KOPT-K1 (cell line): ENCODE measurements at regions not wholly inside any gene's neighbourhood (a gene's known extent, or its start where the extent isn't known, plus 50 kb on each side); places are given as distances from the start of the nearest gene placed in this dataset.
"Not testable (repeated sequence)": the region's sequence is repeated elsewhere in the genome, so short reads cannot be mapped to it uniquely, and the experiment has no call there.

Source experiments
- H3K27ac ChIP-seq: fragments of 200-600 bp; sonication (generic); 2 replicates; pipeline ENCODE4 v1.5.1; 2016; ENCODE audit warnings: antibody characterized with exemption, mild to moderate bottlenecking, low read depth, low read length; ENCODE audit not compliant: poor library complexity, severe bottlenecking
- H3K36me3 ChIP-seq: fragments of 200-600 bp; sonication (generic); 2 replicates; pipeline ENCODE4 v1.5.1; 2017; ENCODE audit warnings: antibody characterized with exemption, mild to moderate bottlenecking, low read length, moderate library complexity; ENCODE audit not compliant: insufficient read depth
- H3K9me3 ChIP-seq: fragments of 200-600 bp; sonication (generic); 2 replicates; pipeline ENCODE4 v1.5.1; 2017; ENCODE audit warnings: antibody characterized with exemption, low read length, mild to moderate bottlenecking; ENCODE audit not compliant: insufficient read depth, poor library complexity, severe bottlenecking

DNA sequence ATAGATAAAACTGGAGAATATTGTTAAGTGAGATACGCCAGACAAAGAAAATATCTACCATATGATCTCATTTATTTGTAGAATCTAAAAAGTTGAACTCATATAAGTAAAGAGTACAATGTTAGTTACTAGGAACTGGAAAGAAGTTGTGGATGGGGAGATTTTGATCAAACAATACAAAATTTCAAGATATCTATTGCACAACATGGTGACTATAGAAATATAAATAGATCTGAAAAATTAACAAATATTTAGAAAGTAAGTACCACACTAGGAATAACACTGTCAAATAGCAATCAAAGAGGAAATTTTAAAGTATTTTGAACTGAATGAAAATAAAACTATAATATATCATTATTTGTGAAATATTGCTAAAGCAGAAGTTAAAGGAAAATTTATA is 437.2 kb downstream of the AASDHPPT start:
- Histone ChIP-seq H3K36me3 (no peaks in the 10 kb centered on the region), H3K27ac (no peak overlapping the region), H3K9me3 (no peaks in the 10 kb centered on the region)

DNA sequence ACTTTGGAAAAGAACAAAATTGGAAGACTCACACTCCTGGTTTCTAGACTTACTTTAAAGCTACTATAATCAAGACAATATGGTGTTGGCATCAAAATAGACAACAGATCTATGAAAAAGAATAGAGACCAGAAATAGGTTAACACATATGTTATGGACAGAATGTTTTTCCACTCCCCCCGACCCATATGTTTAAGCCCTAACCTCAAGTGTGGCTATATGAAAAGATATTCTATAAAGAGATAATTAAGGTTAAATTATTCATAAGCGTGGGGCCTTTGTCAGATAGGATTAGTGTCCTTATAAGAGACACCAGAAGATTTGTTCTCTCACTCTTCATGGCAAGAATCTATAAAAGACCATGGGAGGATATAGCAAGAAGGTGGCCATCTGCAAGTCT is 440.0 kb downstream of the AASDHPPT start:
- no peaks in the 10 kb centered on the region for H3K9me3 ChIP-seq
- H3K27ac ChIP-seq, result no peak overlapping the region
- no peaks in the 10 kb centered on the region for H3K36me3 ChIP-seq

DNA sequence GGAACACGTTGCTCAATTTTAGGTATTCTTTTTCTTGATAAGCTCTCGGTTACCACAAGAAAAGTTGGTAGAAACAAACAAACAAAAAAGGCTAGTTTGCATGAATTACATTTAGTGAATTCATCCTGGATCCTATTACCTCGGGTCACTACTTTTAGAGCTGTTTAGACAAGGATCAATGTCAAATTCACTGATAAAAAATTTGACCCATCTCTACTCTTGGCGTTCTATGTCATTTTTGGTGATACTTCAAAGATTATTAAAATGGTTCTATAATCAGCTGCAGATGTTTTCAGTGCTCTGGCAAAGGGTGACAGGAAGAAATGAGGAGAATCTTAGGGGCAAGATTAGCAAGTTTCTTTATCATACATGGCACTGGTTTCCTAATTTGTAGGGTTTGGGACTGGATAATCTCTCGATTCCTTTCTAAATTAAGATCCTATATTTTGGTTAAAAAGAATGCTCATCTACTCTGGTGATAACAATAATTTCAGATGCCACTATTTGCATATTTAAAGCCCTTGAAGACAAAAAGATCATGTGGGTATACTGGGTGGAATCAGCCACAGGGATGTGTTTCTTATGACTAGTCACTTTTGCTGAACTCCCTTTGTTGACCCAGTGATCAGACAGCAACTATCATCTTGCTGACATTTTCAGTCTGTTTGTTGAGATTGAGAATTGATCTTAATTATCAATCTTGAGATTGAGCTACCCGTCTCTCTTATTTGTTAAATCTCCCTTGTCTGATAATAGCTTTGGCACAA is 442.9 kb downstream of the AASDHPPT start:
- Histone ChIP-seq H3K27ac (no peak overlapping the region), H3K9me3 (no peaks in the 10 kb centered on the region), H3K36me3 (no peaks in the 10 kb centered on the region)

- Histone ChIP-seq H3K36me3 (no peaks in the 10 kb centered on the region), H3K9me3 (no peaks in the 10 kb centered on the region), H3K27ac (no peak overlapping the region)
These were observed 443.5 kb downstream of the AASDHPPT start for GRCh38 chr11:106520920-106521319.

DNA sequence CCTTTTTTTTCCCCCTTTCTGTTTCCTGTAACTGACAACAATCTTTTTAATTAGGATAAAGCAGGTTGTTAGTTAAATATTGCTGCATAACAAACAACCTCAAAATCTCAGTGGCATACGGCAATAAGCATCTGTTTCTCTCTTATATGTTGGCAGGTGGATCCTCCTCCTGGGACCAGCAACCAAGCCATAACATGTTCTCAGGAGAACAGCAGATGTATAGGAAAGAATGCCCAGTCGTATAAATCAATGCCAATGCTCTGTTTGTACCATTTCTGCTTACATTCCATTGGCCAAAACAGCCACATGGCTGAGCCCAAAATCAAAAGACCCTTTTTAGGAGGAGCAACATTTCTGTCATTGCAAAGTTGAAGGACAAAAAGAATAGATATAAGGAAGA is 445.7 kb downstream of the AASDHPPT start:
- no peaks in the 10 kb centered on the region for H3K9me3 ChIP-seq
- no peaks in the 10 kb centered on the region for H3K36me3 ChIP-seq
- H3K27ac ChIP-seq, result no peak overlapping the region

- no peaks in the 10 kb centered on the region for H3K36me3 ChIP-seq
- H3K9me3 ChIP-seq, result no peaks in the 10 kb centered on the region
- no peak overlapping the region for H3K27ac ChIP-seq
These were observed 446.5 kb downstream of the AASDHPPT start for GRCh38 chr11:106523921-106524320.

GRCh38 chr11:106524436-106524835 is 447.0 kb downstream of the AASDHPPT start:
- H3K9me3 ChIP-seq, result no peaks in the 10 kb centered on the region
- H3K36me3 ChIP-seq, result no peaks in the 10 kb centered on the region
- H3K27ac ChIP-seq, result no peak overlapping the region

DNA sequence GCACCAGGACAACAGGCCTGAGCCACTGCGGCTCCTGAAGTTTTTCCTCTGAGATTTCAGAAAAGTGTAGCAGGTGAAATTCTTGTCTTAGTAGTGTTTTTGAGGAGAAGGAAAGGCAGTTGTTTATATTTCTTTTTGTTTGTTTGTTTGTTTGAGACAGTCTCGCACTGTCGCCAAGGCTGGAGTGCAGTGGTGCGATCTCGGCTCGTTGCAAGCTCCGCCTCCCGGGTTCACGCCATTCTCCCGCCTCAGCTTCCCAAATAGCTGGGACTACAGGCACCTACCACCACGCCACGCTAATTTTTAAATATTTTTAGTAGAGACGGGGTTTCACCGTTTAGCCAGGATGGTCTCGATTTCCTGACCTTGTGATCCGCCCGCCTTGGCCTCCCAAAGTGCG is 454.2 kb downstream of the AASDHPPT start:
- not testable (repeated sequence) for H3K36me3 ChIP-seq, H3K9me3 ChIP-seq

DNA sequence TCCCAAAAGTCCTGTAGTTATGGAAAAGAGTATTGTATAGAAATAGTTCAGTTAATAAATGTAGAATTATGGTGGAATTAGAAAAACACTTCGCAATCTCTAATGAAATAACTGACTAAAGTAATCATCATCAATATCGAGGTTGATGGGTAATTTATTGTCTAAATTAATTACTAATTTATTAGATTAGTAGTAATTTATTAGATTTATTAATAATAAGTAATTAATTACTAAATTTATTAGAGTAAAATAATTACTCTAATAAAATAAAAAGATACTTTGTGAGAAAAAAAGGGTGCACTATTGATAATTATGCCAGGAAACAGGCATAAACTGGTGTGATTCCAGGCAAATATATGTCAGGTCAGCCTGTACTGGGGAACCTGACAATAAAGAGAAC is 455.6 kb downstream of the AASDHPPT start:
- no peak overlapping the region for H3K27ac ChIP-seq
- H3K9me3 ChIP-seq, result no peaks in the 10 kb centered on the region
- no peaks in the 10 kb centered on the region for H3K36me3 ChIP-seq

More for the DNA sequence above, 454.2 kb downstream of the AASDHPPT start:
- H3K27ac ChIP-seq, result not testable (repeated sequence)

- Histone ChIP-seq H3K36me3 (no peaks in the 10 kb centered on the region), H3K9me3 (no peaks in the 10 kb centered on the region), H3K27ac (no peak overlapping the region)
These were observed 462.5 kb downstream of the AASDHPPT start for GRCh38 chr11:106540001-106540400.

DNA sequence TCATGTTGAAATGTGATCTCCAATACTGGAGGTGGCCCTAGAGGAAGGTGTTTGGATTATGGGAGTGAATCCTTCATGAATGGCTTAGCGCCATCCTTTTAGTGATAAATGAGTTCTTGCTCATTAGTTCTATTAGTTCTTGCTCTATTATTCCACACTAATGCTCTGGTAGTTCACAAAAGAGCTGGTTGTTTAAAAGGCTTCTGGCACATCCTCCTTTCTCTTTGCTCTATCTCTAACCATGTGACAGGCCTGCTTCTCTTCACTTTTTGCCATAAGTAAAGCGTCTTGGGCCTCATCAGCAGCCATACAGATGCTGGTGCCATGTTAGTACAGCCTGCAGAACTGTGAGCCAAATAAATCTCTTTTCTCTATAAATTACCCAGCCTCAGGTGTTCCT is 469.9 kb downstream of the GUCY1A2 start:
- Histone ChIP-seq H3K9me3 (peaks cover 20% of the 10 kb centered on the region), H3K36me3 (no peaks in the 10 kb centered on the region), H3K27ac (no peak overlapping the region)

DNA sequence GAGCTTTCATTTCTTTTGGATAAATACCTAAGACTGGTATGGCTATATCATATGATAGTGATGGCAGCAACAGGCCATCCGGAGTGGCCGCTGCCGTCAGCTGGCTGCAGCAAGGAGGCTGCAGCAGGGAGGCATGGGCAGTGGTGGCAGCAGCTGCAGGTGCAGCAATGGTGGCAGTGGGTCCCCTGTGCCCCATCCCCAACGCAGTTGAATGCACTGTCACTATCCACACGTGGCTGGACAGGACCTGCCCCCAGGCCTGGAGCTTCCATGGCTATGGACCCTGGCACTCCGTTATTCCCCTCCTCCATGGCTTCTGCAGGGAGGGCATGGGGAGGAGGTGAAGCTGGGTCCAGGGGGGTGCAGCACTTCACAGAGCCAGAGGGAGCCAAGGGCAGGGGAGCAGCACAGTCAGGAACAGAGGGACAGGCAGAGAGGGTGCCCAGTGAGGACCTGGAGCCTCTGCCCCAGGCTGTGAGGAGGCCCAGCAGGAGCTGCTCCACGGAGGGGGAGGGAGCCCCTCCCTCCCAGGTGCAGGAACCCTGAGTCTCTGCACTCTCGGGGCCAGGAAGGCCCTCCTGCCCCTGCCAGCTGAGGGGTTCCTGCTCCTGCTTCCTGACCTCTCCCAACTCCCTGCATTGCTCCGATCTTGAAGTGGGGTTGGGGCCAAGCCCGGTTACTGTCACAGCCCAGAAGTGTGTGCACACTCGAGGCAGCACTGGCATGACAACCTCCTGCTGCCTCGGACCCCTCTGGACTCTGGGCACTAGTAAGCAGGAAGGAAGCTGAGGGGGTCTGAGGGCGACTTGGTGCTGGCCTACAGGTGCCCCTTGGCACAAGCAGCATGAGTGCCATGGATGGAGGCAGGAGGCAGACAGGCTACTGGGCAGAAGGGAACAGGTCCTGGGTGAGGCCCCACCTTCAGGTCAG is 466.3 kb downstream of the GUCY1A2 start:
- Histone ChIP-seq H3K27ac (no peak overlapping the region), H3K36me3 (no peaks in the 10 kb centered on the region), H3K9me3 (peaks cover 40% of the 10 kb centered on the region)

GRCh38 chr11:106552694-106553203 is 465.5 kb downstream of the GUCY1A2 start:
- H3K36me3 ChIP-seq, result no peaks in the 10 kb centered on the region
- H3K27ac ChIP-seq, result no peak overlapping the region
- H3K9me3 ChIP-seq, result peaks cover 40% of the 10 kb centered on the region

DNA sequence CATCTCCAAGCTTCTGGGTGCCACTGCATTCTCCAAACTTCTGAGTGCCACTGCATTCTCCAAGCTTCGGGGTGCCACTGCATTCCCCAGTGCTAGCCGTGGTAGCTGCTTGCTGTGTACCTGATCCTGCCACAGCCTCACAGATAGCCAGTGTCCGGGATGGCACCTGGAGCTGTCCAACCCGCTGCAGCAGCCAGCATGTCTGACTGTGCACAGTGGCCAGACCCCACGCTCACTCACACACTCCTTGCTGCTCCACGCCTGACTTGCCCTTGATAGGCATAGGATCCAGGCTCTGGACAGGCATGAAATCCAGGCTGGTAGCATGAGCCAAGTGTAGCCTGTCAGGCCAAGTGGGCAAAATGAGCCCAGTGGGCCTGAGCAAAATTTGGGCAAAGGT is 465.0 kb downstream of the GUCY1A2 start:
- Histone ChIP-seq H3K36me3 (no peaks in the 10 kb centered on the region), H3K27ac (no peak overlapping the region), H3K9me3 (peaks cover 40% of the 10 kb centered on the region)

DNA sequence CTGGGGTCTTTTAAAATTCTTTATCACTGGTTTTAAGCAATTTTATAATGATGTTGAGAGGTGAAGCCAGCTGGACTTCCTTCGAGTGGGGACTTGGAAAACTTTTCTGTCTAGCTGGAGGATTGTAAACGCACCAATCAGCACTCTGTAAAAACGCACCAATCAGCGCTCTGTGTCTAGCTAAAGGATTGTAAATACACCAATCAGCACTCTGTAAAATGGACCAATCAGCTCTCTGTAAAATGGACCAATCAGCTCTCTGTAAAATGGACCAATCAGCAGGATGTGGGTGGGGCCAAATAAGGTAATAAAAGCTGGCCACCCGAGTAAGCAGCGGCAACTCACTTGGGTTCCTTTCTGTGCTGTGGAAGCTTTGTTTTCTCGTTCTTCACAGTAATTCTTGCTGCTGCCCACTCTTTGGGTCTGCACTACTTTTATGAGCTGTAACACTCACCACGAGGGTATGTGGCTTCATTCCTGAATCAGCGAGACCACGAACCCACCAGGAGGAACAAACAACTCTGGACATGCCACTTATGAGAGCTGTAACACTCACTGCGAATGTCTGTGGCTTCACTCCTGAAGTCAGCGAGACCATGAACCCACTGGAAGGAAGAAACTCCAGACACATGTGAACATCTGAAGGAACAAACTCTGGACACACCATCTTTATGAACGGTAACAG is 462.6 kb downstream of the GUCY1A2 start:
- H3K27ac ChIP-seq, H3K36me3 ChIP-seq: not testable (repeated sequence)
- peaks cover 40% of the 10 kb centered on the region for H3K9me3 ChIP-seq
